LNCAP (cell line): ENCODE measurements at regions not wholly inside any gene's neighbourhood (a gene's known extent, or its start where the extent isn't known, plus 50 kb on each side); places are given as distances from the start of the nearest gene placed in this dataset.

Experiments used
- TF ChIP-seq, protein P1 (sequence below): fragments of 450-650 bp; IDR thresholded peaks from 2 replicates; pipeline ENCODE4 v1.5.1; 2017; ENCODE audit warnings: mild to moderate bottlenecking

- TF ChIP-seq, protein P1, sequence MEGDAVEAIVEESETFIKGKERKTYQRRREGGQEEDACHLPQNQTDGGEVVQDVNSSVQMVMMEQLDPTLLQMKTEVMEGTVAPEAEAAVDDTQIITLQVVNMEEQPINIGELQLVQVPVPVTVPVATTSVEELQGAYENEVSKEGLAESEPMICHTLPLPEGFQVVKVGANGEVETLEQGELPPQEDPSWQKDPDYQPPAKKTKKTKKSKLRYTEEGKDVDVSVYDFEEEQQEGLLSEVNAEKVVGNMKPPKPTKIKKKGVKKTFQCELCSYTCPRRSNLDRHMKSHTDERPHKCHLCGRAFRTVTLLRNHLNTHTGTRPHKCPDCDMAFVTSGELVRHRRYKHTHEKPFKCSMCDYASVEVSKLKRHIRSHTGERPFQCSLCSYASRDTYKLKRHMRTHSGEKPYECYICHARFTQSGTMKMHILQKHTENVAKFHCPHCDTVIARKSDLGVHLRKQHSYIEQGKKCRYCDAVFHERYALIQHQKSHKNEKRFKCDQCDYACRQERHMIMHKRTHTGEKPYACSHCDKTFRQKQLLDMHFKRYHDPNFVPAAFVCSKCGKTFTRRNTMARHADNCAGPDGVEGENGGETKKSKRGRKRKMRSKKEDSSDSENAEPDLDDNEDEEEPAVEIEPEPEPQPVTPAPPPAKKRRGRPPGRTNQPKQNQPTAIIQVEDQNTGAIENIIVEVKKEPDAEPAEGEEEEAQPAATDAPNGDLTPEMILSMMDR = no peak
Observed at GRCh38 chr2:223107825-223108224, 55.8 kb downstream of the KCNE4 start.

DNA sequence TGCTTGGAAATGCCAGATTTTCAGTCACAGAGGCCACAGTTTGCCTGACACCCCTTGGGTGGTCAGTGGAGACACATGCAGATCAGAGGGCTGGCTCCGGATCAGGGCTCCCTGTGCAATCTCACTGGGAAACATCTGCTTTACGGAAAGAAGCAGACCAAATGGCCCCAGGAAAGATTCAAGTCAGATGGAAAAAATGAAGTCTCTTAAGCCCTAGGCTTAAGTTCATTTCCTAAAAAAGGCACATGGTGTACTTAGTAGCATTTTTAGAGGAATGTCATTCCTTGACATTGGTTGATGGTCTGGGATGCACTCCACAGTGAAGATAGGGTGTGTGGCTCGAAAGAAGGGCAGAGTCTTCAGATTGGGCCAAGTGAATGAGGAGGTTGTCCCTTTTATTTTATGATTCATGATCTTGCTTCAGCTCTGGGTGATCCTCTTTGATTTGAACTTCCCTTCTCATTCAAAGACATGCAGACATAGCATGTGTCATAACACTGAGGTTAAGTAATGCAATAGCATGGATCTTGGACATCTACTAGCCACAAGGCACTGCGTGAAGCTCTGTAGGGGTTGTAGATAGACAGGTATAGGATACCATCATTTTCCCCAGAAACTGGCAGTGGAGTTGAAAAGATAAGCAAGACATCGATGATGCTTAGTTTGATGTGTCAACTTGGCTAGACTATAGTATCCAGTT, 56.5 kb downstream of the KCNE4 start:
- TF ChIP-seq, protein P1 = no peak

GRCh38 chr2:223109341-223109740, 57.4 kb downstream of the KCNE4 start:
- TF ChIP-seq, protein P1 = no peak

DNA sequence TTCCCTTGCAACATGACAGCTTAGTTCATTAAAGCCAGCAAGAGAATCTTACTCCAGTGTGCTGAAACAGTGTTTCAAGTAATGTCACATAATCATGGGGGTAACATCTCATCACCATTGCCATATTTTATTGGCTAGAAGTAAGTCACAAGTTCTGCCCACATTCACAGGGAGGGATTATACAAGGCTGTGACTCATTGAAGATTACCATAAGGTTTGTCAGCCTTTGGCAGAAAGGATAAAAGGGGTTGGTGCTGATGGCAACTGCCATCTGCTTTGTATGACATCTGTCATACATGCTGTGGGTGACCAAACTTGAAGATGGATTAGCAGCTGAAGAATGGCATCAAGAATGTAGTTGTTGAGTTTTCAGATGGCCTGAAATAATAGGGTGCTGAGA, 61.2 kb downstream of the KCNE4 start:
- TF ChIP-seq, protein P1 = no peak

GRCh38 chr2:223114170-223114569, 62.2 kb downstream of the KCNE4 start:
- TF ChIP-seq, protein P1 = no peak

DNA sequence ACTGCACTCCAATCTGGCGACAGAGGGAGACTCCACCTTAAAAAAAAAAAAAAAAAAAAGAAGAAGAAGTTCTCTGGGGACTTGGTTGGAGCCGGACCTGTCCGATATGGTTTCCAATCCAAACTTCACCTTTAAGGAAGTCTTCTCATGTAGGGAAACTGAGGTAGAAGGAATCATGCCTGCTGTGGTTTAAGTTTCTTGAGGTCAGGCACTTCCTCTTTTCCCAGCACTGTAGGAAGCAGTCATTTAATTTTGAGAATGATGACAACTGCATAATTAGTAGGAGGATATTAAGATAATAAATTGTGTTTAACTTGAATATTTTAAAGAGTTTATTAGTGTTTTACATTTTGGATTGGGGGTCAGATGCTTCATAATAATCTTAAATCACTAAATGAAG, 62.9 kb downstream of the KCNE4 start:
- TF ChIP-seq, protein P1 = no peak

DNA sequence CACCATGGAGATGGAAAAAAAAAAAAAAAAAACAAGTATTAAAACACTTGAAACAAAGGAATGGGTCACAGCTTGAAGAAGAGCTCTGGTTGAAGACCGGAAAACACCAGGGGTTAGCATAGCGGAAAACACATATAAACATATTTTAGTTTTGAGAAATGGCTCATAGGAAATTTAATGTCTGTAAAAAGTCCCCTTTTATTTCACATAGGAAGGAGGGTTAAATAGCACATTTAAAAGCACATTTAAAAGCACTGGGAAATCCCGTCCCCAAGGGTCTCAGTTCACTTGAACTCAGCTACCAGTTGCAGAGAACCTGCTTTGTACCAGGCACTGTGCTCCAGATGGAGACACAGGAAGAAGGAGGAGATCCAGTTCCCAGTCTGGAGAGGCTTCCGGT, 65.5 kb downstream of the KCNE4 start:
- TF ChIP-seq, protein P1 = no peak

- TF ChIP-seq, protein P1 = no peak
Observed at GRCh38 chr2:223121283-223121682, 69.3 kb downstream of the KCNE4 start.
